H1 (cell line): ENCODE measurements at regions not wholly inside any gene's neighbourhood (a gene's known extent, or its start where the extent isn't known, plus 50 kb on each side); places are given as distances from the start of the nearest gene placed in this dataset.

Experiments
- CTCF ChIA-PET: fragments of 300-600 bp; sonication (Branson Sonifier 250); formaldehyde crosslinking; loops from one replicate; lab custom pipeline; 2021; ENCODE audit not compliant: partially characterized antibody; lab: Charles Lee
- POLR2A ChIA-PET: fragments of 300-600 bp; sonication (Branson Sonifier 250); formaldehyde crosslinking; loops from one replicate; lab custom pipeline; 2021; ENCODE audit warnings: inconsistent platforms; ENCODE audit not compliant: partially characterized antibody; lab: Charles Lee
- DNase-seq, 2 experiments: peaks; one replicate each; pipeline versions ENCODE4 v3.0.0 to v3.0.0-alpha.2; 2010 to 2022; ENCODE audit warnings: low spot score in 2 of 2, low read depth in 1 of 2, mixed read lengths in 1 of 2
- FAIRE-seq: peaks from 2 replicates; lab custom pipeline; 2011; peaks lifted over from hg19 to GRCh38; lab: Jason Lieb, UNC
- H2AFZ ChIP-seq: 2 replicates; pipeline ENCODE4 v1.8.1; 2012; ENCODE audit warnings: low read length, inconsistent platforms
- H2AK5ac ChIP-seq: 2 replicates; pipeline ENCODE4 v1.6.1; 2013; ENCODE audit warnings: low read depth, low read length
- H2BK120ac ChIP-seq: replicated peaks from 2 replicates; pipeline ENCODE3; 2013; ENCODE audit warnings: low read depth, low read length, inconsistent platforms
- H2BK12ac ChIP-seq: 2 replicates; pipeline ENCODE4 v1.6.1; 2013; ENCODE audit warnings: low read depth, low read length
- H2BK15ac ChIP-seq: 2 replicates; pipeline ENCODE4 v1.6.1; 2013; ENCODE audit warnings: low read length
- H2BK20ac ChIP-seq: 2 replicates; pipeline ENCODE4 v1.6.1; 2013; ENCODE audit warnings: low read length
- H2BK5ac ChIP-seq: 2 replicates; pipeline ENCODE4 v1.6.1; 2013; ENCODE audit warnings: low read depth, low read length
- H3K14ac ChIP-seq: 2 replicates; pipeline ENCODE4 v1.6.1; 2013; ENCODE audit warnings: inconsistent platforms; ENCODE audit not compliant: insufficient read length
- H3K18ac ChIP-seq: 2 replicates; pipeline ENCODE4 v1.6.1; 2013; ENCODE audit warnings: low read length; ENCODE audit errors: extremely low read depth
- H3K23ac ChIP-seq: 2 replicates; pipeline ENCODE4 v1.6.1; 2013; ENCODE audit warnings: inconsistent platforms; ENCODE audit not compliant: insufficient read length
- H3K23me2 ChIP-seq: 2 replicates; pipeline ENCODE4 v1.6.1; 2013; ENCODE audit warnings: low read depth, low read length
- H3K27ac ChIP-seq: 2 replicates; pipeline ENCODE4 v1.6.1; 2011; ENCODE audit warnings: low read depth, low read length, inconsistent platforms
- H3K27me3 ChIP-seq, 4 experiments: replicated peaks in 1 of 4; 1 replicate in 1 of 4; 2 replicates in 3 of 4; pipeline versions ENCODE4 v1.6.1 to v1.8.1; 2011 to 2013; ENCODE audit warnings: low read length in 3 of 4, mild to moderate bottlenecking in 3 of 4, inconsistent platforms in 2 of 4, mixed read lengths in 2 of 4, moderate library complexity in 1 of 4; ENCODE audit not compliant: control insufficient read depth in 3 of 4, insufficient read depth in 3 of 4; ENCODE audit errors: extremely low read depth in 1 of 4
- H3K36me3 ChIP-seq, 4 experiments: 2 replicates each; pipeline versions ENCODE4 v1.6.1 to v1.8.1; 2011 to 2013; ENCODE audit warnings: mild to moderate bottlenecking in 4 of 4, low read length in 3 of 4, moderate library complexity in 2 of 4, control low read depth in 1 of 4, inconsistent platforms in 1 of 4; ENCODE audit not compliant: insufficient read depth in 4 of 4, control insufficient read depth in 2 of 4
- H3K4ac ChIP-seq: replicated peaks from 2 replicates; pipeline ENCODE3; 2013; ENCODE audit warnings: low read length, low read depth, mixed read lengths, inconsistent platforms; ENCODE audit not compliant: insufficient read length
- H3K4me1 ChIP-seq, 4 experiments: replicated peaks in 1 of 4; 1 replicate in 1 of 4; 2 replicates in 3 of 4; pipeline versions ENCODE4 v1.6.1 to v1.8.1; 2011 to 2013; ENCODE audit warnings: low read length in 3 of 4, inconsistent platforms in 2 of 4, mixed read lengths in 1 of 4; ENCODE audit not compliant: insufficient read depth in 4 of 4, control insufficient read depth in 3 of 4
- H3K4me2 ChIP-seq, 2 experiments: 2 replicates each; pipeline versions ENCODE4 v1.6.1 to v1.8.1; 2011 to 2013; ENCODE audit warnings: low read depth in 2 of 2, low read length in 2 of 2, control low read depth in 1 of 2, inconsistent platforms in 1 of 2, mild to moderate bottlenecking in 1 of 2; ENCODE audit not compliant: insufficient read depth in 1 of 2
- H3K4me3 ChIP-seq, 4 experiments: fragments of 200-600, 300-600 bp in 1 of 4; sonication (generic), shearing (Covaris generic), sonication (Bioruptor Twin) in 1 of 4; 2 replicates each; pipeline versions ENCODE4 v1.5.1 to v1.8.1; 2011 to 2016; ENCODE audit warnings: low read length in 4 of 4, low read depth in 3 of 4, control low read depth in 2 of 4, inconsistent platforms in 2 of 4, mild to moderate bottlenecking in 2 of 4, mixed read lengths in 1 of 4, moderate library complexity in 1 of 4; ENCODE audit not compliant: insufficient read depth in 2 of 4; ENCODE audit errors: extremely low read depth in 1 of 4
- H3K56ac ChIP-seq: replicated peaks from 2 replicates; pipeline ENCODE3; 2013; ENCODE audit warnings: low read depth, mild to moderate bottlenecking, mixed read lengths, low read length, inconsistent platforms; ENCODE audit not compliant: insufficient read length
- H3K79me1 ChIP-seq: 2 replicates; pipeline ENCODE4 v1.6.1; 2013; ENCODE audit warnings: low read depth, low read length, control low read depth
- H3K79me2 ChIP-seq, 2 experiments: 2 replicates each; pipeline versions ENCODE4 v1.6.1 to v1.8.1; 2012 to 2013; ENCODE audit warnings: low read length in 2 of 2, mild to moderate bottlenecking in 2 of 2, inconsistent platforms in 1 of 2; ENCODE audit not compliant: insufficient read depth in 2 of 2, control insufficient read depth in 1 of 2
- H3K9ac ChIP-seq, 4 experiments: replicated peaks in 1 of 4; 1 replicate in 1 of 4; 2 replicates in 3 of 4; pipeline versions ENCODE4 v1.6.1 to v1.8.1; 2011 to 2013; ENCODE audit warnings: low read depth in 3 of 4, low read length in 3 of 4, control low read depth in 2 of 4, mild to moderate bottlenecking in 2 of 4, moderate library complexity in 2 of 4, inconsistent platforms in 1 of 4; ENCODE audit errors: extremely low read depth in 1 of 4
- H3K9me3 ChIP-seq, 2 experiments: 2 replicates each; pipeline versions ENCODE4 v1.6.1 to v1.8.1; 2012 to 2013; ENCODE audit warnings: mild to moderate bottlenecking in 2 of 2, moderate library complexity in 2 of 2, control low read depth in 1 of 2, inconsistent platforms in 1 of 2, low read depth in 1 of 2, low read length in 1 of 2, mixed read lengths in 1 of 2; ENCODE audit not compliant: insufficient read depth in 2 of 2
- H4K20me1 ChIP-seq, 2 experiments: replicated peaks in 1 of 2; 2 replicates each; pipeline versions ENCODE3 to v1.8.1; 2011 to 2013; ENCODE audit warnings: inconsistent platforms in 2 of 2, low read length in 2 of 2, mild to moderate bottlenecking in 1 of 2; ENCODE audit not compliant: insufficient read depth in 2 of 2, control insufficient read depth in 1 of 2
- H4K5ac ChIP-seq: 2 replicates; pipeline ENCODE4 v1.6.1; 2013; ENCODE audit warnings: low read length, low read depth, mixed read lengths, inconsistent platforms; ENCODE audit not compliant: insufficient read length
- H4K8ac ChIP-seq: 2 replicates; pipeline ENCODE4 v1.8.0; 2013; ENCODE audit warnings: mild to moderate bottlenecking, moderate library complexity, low read length, inconsistent platforms; ENCODE audit not compliant: insufficient read depth; ENCODE audit errors: extremely low read depth
- H4K91ac ChIP-seq: replicated peaks from 2 replicates; pipeline ENCODE3; 2013; ENCODE audit warnings: low read length, mixed read lengths, inconsistent platforms; ENCODE audit not compliant: insufficient read length
- WGBS, 2 experiments: shearing (Covaris generic) in 1 of 2; methylation state at CpG; one replicate each; pipeline versions ENCODE4 v1.1.6 to v1.1.7; 2013 to 2015; ENCODE audit warnings: low lambda C conversion rate in 2 of 2, mixed read lengths in 2 of 2, inconsistent platforms in 1 of 2, low coverage in 1 of 2, missing lambda C conversion rate in 1 of 2; ENCODE audit not compliant: insufficient replicate concordance in 2 of 2, insufficient coverage in 1 of 2, insufficient read length in 1 of 2; ENCODE audit errors: extremely low coverage in 1 of 2, missing lambda C conversion rate in 1 of 2; 5-methylcytosine and 5-hydroxymethylcytosine counted together
- TF ChIP-seq, protein P1 (sequence below): IDR thresholded peaks from 2 replicates; pipeline ENCODE4 v1.6.1; 2012; ENCODE audit warnings: inconsistent platforms
- TF ChIP-seq, protein P2 (sequence below): IDR thresholded peaks from 2 replicates; pipeline ENCODE4 v1.6.1; 2011; ENCODE audit warnings: low read depth, mild to moderate bottlenecking, low read length; ENCODE audit not compliant: insufficient read depth

GRCh38 chr2:12244070-12244469 is 472.7 kb upstream of the TRIB2 start:
- no peak for FAIRE-seq
- POLR2A ChIA-PET: no interaction called here

More at GRCh38 chr2:12244070-12244469, 472.7 kb upstream of the TRIB2 start:
- Histone ChIP-seq H3K27ac (no peak overlapping the region), H4K5ac (no peak overlapping the region), H3K4me1 (no peaks in the 10 kb centered on the region), H3K79me1 (no peaks in the 10 kb centered on the region; the same call in 1 of the 2 replicates), H2BK15ac (no peak overlapping the region), H4K91ac (no peak overlapping the region), H2AFZ (no peak overlapping the region), H3K18ac (no peak overlapping the region), H4K8ac (no peak overlapping the region), H3K4me3 (no peak overlapping the region), H2BK5ac (no peak overlapping the region), H3K23ac (no peak overlapping the region), H3K27me3 (no peaks in the 10 kb centered on the region), H3K23me2 (no peaks in the 10 kb centered on the region), H2BK12ac (no peak overlapping the region)
- no peak for DNase-seq
- TF ChIP-seq, protein P1, sequence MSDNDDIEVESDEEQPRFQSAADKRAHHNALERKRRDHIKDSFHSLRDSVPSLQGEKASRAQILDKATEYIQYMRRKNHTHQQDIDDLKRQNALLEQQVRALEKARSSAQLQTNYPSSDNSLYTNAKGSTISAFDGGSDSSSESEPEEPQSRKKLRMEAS: no peak
- TF ChIP-seq, protein P2, sequence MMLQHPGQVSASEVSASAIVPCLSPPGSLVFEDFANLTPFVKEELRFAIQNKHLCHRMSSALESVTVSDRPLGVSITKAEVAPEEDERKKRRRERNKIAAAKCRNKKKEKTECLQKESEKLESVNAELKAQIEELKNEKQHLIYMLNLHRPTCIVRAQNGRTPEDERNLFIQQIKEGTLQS: no peak
- TF ChIP-seq, all 59 proteins: peak for 0
- H3K56ac ChIP-seq: no peak overlapping the region
- CTCF ChIA-PET: no interaction called here
- WGBS, 2 experiments: 35% methylated on average over 3 of the region's 3 CpGs; no CpG with 5 or more reads in 1 of the 2 experiments
- H3K4ac ChIP-seq: no peak overlapping the region
- H2BK20ac ChIP-seq: no peak overlapping the region
- no peak overlapping the region for H3K9ac ChIP-seq
- no peak overlapping the region for H3K4me2 ChIP-seq
- no peaks in the 10 kb centered on the region for H3K79me2 ChIP-seq
- H2AK5ac ChIP-seq: no peak overlapping the region
- H3K9me3 ChIP-seq: no peaks in the 10 kb centered on the region
- H3K36me3 ChIP-seq: no peaks in the 10 kb centered on the region
- no peak overlapping the region for H3K14ac ChIP-seq
- no peak overlapping the region for H2BK120ac ChIP-seq
- no peaks in the 10 kb centered on the region for H4K20me1 ChIP-seq
